SK-N-SH (cell line): ENCODE measurements at regions not wholly inside any gene's neighbourhood (a gene's known extent, or its start where the extent isn't known, plus 50 kb on each side); places are given as distances from the start of the nearest gene placed in this dataset.

Experiments used
- EP300 ChIP-seq, 2 experiments: IDR thresholded peaks; 2 replicates each; pipeline versions ENCODE4 v1.4.0 to v1.6.1; 2012; ENCODE audit warnings: borderline replicate concordance in 1 of 2, low read depth in 1 of 2, low read length in 1 of 2
- FOXJ3 ChIP-seq: sonication (generic); formaldehyde crosslinking; IDR thresholded peaks from 2 replicates; pipeline ENCODE4 v1.5.1; 2020; ENCODE audit warnings: mild to moderate bottlenecking, missing genetic modification reagents
- GABPA ChIP-seq: IDR thresholded peaks from 2 replicates; pipeline ENCODE4 v1.4.0; 2012; ENCODE audit warnings: low read depth, mild to moderate bottlenecking
- NFIC ChIP-seq: IDR thresholded peaks from 2 replicates; pipeline ENCODE4 v1.4.0; 2012; ENCODE audit warnings: borderline replicate concordance
- RAD21 ChIP-seq: IDR thresholded peaks from 2 replicates; pipeline ENCODE4 v1.6.1; 2012; ENCODE audit warnings: mild to moderate bottlenecking, low read length
- RFX5 ChIP-seq: IDR thresholded peaks from 2 replicates; pipeline ENCODE4 v1.6.1; 2012; ENCODE audit warnings: mild to moderate bottlenecking, improper control_type of control experiment, low read length
- SIN3A ChIP-seq: IDR thresholded peaks from 2 replicates; pipeline ENCODE4 v1.6.1; 2012; ENCODE audit warnings: low read depth, mild to moderate bottlenecking, low read length, moderate library complexity, borderline replicate concordance
- TAF1 ChIP-seq: IDR thresholded peaks from 2 replicates; pipeline ENCODE4 v1.6.1; 2012; ENCODE audit warnings: low read depth, mild to moderate bottlenecking, low read length, moderate library complexity, borderline replicate concordance
- TCF12 ChIP-seq: IDR thresholded peaks from 2 replicates; pipeline ENCODE4 v1.4.0; 2012
- TF ChIP-seq, protein P1 (sequence below): fragments of 200-600 bp; sonication (generic); IDR thresholded peaks from 2 replicates; pipeline ENCODE4 v1.6.1; 2017; ENCODE audit warnings: antibody characterized with exemption, mild to moderate bottlenecking, moderate library complexity
- TF ChIP-seq, protein P2 (sequence below): fragments of 150-350 bp; IDR thresholded peaks from 2 replicates; pipeline ENCODE4 v1.6.1; 2016; ENCODE audit warnings: mild to moderate bottlenecking, low read depth, low read length

DNA sequence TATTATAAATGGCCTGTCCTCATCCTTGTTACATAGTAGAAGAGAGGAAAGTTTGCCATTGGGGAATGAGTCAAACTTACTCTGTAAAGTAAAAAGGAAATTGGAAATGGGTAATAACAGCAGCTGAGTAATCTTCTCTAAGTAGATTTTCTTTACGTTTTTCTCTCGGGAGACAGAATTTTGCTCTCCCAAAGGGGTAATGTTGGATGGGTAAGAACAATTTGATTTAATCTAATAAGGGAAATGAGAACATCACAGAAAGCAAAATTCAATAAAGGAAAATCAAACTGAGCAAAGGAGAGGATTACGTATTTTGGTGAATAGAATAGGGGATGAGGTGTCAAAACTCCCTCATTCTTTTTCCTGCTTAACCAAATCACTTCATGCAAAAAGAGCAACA, 283.1 kb upstream of the FOXG1 start:
- TF ChIP-seq RAD21 (no peak), RFX5 (no peak), GABPA (no peak), TCF12 (no peak), FOXJ3 (CRISPR knock-in tag) (no peak), NFIC (no peak), TAF1 (no peak), SIN3A (no peak), EP300 (IDR thresholded peaks at IDR 0.05; ENCODE audit: borderline replicate concordance in 1 of 2, low read depth in 1 of 2, low read length in 1 of 2) (no peak)
- TF ChIP-seq, protein P1, sequence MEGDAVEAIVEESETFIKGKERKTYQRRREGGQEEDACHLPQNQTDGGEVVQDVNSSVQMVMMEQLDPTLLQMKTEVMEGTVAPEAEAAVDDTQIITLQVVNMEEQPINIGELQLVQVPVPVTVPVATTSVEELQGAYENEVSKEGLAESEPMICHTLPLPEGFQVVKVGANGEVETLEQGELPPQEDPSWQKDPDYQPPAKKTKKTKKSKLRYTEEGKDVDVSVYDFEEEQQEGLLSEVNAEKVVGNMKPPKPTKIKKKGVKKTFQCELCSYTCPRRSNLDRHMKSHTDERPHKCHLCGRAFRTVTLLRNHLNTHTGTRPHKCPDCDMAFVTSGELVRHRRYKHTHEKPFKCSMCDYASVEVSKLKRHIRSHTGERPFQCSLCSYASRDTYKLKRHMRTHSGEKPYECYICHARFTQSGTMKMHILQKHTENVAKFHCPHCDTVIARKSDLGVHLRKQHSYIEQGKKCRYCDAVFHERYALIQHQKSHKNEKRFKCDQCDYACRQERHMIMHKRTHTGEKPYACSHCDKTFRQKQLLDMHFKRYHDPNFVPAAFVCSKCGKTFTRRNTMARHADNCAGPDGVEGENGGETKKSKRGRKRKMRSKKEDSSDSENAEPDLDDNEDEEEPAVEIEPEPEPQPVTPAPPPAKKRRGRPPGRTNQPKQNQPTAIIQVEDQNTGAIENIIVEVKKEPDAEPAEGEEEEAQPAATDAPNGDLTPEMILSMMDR = no peak
- TF ChIP-seq, protein P2, sequence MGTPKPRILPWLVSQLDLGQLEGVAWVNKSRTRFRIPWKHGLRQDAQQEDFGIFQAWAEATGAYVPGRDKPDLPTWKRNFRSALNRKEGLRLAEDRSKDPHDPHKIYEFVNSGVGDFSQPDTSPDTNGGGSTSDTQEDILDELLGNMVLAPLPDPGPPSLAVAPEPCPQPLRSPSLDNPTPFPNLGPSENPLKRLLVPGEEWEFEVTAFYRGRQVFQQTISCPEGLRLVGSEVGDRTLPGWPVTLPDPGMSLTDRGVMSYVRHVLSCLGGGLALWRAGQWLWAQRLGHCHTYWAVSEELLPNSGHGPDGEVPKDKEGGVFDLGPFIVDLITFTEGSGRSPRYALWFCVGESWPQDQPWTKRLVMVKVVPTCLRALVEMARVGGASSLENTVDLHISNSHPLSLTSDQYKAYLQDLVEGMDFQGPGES = no peak
